Activated CD4-positive, CD25-positive, alpha-beta regulatory T cell treated with anti-CD3 and anti-CD28 coated beads, Interleukin-2, amount 50 U/mL, for 24 hours (primary cell): ENCODE measurements at regions not wholly inside any gene's neighbourhood (a gene's known extent, or its start where the extent isn't known, plus 50 kb on each side); places are given as distances from the start of the nearest gene placed in this dataset.

ENCODE experiments used
- ATAC-seq, 2 donors: fragments of 150-1000 bp; cut with Tn5 transposase; one replicate each; pipeline ENCODE4 v1.10.0; 2021; ENCODE audit warnings: mild to moderate bottlenecking in 1 of 2, moderate library complexity in 1 of 2

DNA sequence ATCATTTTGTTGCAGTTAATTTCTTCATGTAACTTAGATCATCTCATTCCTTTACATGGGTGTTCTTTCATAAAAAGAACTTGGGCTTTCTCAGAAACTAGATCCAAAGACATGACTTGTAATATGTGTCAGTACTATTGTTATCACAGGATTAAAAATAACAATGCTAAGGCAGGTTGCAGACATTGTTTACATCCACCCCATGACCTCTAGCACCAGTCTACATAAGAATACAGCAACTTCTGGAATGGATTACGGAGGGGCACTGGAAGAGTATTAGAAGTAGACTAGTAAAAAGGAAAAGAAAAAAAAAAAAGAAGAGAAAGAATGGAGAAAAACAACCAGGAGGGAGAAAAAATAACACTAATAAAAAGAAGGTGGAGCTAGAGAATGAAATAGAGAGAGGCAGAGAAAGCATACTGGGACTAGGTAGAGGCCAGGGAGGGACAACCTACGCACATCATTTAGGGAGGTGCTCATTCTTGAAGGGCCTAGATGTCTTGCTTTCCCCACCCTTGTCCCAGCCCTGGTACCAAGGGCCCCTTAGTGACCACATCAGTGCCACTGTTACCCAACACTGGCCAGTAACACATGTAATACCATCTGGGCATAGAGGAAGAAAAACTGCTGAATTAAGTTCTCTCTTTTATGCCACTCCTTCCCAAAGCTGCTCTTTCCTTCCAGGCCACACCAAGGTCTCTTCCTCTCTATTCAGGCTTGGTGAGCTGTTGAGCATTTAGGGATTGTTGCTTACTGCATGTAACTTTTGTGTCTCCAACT, 70.6 kb upstream of the KLF7 start:
- ATAC-seq = no peak

DNA sequence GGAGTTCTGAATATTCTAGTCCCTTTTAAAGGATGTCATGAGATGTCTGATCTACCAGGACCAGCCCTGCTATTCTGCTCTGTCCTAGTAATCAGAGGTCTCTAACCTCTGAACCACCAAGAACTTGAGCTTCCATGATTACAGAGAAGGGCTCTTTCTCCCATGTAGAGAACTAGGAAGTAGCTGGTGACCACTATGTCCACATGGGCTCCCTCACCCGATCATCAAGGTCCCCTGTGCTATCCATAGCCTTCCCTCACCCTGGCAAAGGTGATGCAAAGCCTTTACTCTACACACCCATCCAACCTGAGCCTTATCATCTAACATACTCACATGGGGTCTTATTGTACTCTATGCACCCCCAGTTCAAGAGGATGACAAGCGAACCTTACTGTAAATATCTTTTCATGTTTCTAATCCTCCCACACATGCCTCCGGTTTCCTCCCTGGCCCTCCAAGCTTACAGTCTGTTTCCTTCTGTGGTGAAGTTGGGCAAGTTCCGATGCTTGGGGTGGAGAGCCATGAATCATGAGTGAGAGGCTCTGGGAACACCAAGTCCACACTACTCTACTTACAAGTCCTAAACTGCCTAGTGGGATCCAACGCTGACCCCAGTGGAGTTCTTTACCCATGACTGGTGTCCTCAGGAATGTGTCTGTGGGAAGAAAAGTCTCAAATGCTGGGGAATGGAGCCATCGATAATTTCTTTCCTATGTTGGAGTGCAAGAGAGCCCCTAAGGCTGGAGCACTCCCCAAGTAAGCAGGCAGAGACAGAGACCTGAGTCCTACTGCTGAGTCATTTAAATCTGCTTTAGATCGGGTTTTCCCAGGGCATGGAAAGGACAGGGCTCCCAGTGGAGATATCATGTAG, 73.3 kb upstream of the KLF7 start:
- no peak for ATAC-seq

DNA sequence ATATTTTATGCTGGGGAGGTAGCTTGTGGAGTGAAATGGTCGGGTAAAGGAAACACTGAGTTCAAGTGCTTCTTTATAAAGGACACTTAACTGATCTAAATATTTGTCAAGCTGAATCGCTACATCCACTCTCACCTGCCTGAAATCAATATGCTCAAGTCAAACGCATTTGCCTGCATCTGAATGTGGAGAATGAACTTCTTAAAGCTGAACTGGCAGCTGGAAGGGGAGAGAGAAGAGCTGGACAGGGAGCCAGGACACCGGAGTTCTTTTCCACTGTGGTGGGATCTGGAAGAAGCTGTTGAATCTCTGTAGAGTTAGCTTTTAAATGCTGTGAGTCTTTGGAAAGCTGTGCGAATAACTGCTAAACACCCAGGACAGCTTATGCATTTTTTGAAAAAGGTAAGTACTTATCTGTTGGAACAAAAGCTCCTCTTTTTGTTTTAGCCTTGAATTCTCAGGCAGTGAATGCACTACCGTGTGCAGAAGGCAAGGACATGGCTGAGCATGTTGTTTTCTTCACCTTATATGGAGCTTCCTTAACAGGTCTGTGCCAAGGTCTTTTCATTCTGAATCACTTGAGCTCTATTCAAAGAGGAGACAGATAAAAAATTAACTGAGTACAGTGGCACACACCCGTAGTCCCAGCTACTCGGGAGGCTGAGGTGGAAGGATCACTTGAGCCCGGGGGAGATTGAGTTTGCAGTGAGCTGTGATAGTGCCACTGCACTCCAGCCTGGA, 74.2 kb upstream of the KLF7 start:
- no peak for ATAC-seq

DNA sequence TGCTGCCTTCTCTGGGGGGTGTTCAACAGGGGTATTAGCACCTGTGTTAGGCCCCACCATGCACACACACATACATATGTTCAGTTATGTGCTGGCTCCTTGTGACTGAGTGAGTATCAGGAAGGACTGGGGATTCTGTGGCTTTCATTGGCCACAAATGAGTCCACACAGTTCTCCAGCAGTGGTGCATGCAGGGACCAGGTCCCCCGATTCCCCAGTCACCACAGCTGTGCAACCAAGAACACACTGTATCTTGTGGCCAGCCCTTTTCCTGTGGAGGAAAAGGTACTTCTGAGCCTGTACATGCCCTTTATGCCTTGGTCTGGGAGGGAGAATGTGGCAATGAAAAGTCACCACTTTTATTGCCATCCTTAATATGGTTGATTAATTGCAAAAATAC, 74.9 kb upstream of the KLF7 start:
- ATAC-seq = peak in 1 of 2 donors; percentile 15

DNA sequence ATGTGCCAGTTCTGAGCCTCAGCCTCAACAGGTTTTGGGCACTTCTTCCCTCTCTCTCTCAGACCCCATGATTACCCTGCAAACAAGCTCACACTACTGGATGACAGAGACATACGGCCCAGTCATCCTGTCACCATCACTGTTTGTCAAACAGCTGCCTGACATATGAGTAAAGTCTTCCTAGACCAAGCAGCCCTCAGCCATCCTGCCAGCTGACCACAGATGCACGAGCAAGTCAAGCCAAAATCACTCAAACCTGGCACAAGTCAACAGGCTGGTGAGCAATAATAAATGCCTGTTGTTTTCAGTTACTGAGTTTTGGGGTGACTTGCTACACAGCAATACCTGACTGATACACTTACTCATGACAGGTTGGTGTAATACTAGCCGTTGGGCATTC, 75.5 kb upstream of the KLF7 start:
- peak; percentile 54 to 73 for ATAC-seq

DNA sequence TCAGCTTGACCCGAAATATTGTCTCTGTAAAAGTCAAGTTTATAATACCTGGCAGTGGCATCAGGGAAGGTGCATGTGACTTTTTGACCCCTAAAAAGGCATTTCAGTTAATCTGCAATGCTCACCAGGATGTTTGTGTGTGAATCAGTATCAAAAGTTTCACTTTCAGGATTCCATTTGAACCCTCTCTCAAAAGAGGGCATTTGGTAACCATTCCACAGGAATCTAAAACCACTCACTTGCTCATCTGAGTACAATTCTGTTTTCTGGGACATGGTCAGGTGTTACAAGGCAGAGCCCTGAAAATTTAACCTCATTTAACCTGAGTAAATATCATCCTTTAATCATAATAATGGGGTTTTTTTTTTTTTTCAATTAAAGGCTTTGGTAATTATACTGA, 77.9 kb upstream of the KLF7 start:
- ATAC-seq = no peak

DNA sequence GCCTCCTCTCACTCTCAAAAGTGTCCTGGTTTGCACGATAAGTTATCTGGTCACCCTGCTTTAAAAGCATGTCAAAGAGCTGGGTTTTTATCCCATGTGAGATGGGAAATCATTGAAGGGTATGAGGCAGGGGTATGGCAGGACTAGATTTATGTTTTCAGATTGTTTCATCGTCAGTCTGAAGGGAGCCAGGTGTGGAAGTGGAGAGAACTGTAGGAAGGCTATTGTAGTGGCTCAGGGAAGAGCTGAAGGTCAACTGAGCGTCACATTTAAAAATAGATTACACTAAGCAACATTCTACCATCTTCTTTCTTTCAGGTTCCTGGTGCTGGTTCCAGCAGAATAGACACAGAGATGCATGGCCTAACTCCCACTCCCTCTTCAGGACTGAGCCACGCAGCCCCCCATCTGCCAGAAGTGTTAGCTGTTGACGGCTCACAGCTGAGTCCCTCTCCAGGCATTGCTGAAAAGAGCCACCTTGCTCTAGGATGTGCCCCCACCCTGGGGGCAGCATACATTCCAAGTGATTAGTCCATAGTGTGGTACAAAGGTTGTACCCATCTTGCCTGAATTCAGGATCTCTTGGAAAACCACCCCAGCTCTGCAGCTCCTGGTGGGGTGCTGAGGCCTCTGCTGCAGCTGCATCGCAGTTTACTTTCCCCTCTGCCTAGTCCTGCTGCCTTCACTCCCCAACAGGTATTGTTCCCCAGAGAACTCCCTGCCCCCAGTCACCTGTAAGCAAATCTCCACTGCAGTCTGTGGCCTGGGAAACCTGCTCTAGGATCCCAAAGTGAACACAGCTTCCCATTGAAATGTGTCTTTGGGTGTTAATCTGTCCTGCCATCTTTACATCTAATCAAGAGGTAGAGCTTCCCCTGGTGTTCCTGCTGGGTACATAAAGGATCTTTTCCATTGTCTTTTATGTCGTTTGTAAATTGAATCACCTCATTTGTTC, 79.5 kb upstream of the KLF7 start:
- ATAC-seq = no peak

DNA sequence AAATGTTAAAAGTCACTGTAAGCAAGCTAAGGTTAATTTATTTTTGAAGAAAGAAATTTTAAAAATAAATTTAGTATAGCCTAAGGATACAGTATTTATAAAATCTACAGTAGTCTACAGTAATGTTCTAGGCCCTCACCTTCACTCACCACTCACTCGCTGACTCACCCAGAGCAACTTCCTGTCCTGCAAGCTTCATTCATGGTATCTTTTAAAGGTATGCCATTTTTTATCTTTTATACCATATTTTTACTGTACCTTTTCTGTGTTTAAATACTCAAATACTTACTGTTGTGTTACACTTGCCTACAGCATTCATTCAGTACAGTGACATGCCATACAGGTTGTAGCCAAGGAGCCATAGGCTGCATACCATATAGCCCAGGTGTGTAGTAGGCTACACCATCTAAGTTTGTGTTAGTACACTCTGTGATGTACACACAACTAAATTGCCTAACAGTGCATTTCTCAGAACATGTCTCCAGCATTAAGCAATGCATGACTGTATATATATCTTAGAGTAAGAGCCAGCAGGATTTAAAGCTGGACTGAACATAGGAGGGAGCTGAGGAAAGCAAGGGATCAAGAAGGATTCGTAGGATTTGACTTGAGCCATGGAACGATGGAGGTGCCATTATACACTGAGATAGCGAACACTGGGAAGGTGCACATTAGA, 83.1 kb upstream of the KLF7 start:
- no peak for ATAC-seq

DNA sequence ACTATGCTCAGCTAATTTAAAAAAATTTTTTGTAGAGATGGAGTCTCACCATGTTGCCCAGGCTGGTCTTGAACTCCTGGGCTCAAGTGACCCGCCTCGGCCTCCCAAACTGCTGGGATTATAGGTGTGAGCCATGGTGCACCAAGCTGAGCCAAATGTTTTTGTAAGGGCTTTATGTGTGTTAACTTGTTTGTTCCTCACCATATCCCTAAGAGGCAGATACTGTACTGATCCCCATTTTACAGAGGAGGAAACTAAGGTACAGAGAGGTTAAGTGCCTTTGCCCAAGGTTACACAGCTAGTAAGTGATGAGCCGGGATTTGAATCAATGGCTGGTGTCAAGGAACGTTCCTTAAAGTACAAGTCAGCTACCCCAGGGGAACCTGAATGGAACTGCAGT, 85.3 kb upstream of the KLF7 start:
- no peak for ATAC-seq

DNA sequence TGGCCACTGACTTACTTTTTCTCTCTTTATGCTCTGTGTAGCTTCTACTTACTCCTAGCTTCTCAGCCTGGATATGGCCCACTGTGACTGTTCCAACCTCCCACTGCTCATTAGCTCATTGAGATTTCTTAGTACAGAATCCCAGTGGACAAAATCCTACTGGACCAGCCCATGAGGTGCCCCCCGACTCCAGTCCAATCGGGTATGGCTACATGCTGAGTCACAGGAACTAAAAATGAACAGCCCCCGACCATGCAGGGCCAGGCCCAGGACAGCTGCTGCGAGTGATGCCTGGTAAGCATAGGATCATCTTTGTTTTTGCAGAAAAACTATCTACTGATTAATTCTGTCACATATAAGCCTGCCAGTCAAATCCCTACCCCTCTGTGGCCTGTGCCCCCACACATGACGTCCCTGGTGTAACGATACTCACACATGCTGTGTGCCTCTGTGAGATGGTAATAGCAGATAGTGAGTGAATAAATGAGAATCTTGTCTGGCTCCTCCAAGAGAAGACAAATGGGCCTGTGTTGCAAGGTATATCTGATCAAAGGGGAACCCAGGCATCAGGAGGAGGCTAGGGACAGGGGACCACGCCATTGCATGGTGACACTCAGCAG, 85.9 kb upstream of the KLF7 start:
- ATAC-seq = peak in 1 of 2 donors; percentile 61

DNA sequence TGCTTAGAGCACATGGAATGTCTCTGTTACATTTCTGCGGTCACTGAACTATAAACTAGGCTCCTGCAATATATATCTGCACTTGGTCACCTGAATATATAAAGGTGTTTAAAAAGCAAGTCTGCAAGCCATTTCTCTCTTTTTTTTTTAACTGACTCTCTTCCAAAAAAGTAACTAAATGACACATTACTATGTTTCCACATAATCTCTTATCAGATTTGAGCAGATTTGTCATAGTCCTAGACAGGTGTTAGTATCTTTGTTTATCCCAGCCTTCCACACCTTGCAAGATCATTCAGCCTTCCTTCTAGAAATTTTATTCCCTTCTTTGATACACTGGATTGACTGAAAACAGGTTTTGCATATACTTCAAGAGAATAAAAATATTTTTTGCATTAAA, 86.7 kb upstream of the KLF7 start:
- ATAC-seq = no peak

DNA sequence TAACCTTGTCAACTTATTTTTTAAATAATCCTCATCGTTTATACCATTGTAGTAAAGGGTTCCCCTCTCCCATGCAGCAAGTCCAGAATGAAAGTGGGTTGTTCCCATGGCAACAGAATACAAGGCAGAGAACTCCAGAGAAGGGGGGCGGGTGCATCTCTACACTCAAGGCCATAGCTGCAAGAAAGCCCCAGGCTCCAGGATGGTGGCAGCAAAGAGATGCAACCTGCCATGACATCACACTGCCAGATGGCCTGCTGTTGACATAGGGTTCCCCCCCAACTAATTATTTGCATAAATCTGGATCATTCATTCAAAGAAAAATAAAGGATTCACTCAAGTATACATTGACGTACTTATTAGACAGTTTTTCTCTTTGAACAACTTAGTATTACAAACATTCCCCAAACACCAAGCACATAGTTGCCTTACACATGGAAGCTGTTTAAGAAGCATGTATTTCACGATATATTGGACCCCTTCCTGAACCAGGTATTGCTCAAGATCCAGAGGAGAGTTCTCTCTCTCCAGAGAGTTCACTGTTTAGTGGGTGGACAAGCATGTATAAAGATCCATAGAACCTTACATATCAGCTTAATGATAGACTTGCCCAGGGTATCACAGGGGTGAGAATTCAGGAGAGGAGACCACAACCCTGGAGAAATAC, 87.4 kb upstream of the KLF7 start:
- ATAC-seq = no peak

DNA sequence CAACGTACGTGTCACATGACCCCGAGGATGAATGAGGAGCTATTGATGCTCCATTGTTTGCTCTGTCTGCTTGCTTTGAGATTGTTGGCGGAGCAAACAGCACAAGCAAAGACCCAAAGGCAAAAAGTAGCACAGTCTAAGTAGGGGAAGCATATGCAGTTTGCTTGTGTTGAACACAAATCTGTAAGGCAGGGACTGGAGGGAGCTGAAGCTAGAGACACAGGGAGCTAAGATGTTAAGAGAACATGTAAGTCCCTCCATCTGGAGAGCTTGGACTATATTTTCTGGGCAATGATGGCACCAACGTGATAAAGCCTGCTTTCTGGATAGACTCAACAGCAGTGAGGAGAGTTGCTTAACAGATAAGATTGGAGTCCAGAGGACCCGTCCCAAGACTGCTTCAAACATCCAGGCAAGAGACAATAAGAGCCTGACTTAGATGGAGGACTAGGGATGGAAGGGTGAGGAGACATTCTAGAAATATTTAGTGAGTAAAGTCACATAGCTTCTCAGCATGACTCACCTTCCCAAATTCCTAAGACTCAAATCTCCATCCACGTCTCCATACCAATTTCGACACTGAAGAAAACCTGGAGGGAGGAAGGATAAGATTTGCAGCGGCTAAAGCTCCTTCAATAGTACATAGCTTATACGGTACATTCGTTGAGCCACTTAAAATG, 88.1 kb upstream of the KLF7 start:
- ATAC-seq = no peak

DNA sequence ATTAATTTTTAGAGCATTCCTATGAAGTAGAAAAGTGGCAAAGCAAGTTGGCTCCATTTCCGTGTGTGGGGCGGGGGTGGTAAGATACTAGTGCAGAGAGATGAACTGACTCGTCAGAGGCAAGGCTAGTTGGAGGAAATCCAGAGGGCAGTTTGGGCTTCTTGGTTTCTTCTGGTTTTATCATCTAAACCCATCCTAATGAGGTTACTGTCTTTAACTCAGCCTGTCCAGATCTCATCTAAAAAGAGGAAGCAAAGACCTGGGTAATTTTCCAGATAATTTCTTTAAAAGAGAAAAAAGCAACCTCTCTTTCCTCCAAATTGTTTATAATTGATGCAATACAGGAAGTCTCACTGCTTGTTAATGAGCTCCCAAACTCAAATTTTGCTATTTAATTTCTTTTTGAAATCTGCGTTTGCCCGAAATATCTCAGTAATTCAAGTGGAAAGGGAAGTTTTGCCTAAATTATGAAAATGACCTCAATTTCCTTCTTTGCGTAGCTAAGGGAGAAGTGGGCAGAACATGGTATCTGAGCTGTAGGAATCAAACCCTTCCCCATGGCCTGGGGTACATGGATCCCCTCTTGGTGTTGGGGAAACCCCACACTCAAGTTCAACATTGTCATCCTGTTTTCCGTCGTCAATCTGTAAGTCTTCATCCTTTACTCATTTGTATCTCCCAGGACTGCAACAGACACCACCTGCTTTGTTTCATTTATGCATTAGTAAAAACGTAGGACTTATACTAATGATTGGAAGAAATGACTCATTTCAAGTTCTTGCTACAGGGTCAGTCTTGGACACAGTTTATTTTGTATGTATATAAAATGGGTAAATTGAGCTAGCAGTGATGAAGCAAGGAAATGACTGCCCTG, 89.1 kb upstream of the KLF7 start:
- ATAC-seq = no peak

DNA sequence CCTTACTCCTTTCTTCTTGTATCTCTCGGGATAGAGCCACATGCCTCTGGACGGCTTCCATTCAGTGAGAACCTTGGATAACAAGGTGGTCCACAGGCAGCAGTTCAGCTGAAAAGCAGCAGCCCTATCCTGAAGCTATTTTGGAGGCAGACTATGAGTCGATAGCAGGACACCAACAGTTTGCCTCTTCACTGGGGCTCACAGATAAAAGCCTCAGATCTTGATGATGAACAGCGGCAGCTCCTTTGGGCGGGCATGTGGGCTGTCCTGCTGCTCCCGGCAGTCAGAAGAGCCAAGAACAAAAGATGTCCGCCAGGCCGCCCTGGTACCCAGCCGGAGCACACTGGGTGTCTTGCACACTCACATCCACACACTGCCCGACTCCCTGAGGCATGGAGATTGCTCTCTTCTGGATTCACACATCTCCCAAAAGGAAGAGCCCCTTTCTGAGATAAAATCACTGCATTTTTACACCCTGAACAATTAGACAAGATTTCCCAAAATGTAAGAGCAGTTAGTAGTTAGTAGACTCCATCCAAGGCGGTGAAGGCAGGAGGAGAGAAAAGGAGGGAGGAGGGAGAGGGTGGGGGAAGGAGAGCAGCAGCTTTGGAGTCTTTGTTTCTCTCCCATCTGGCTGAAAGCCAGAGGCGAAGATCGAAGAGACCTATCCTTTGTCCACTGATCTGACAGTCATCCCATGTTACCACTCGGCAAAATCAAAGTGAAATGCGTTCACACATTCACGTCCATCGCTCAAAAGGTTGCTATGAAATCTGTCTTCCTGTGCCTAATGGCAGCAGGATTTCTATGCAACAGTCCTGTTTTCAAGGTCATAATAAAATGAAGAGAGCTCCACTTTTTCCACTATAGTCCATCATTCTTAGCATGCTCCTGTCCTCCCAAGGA, 90.1 kb upstream of the KLF7 start:
- ATAC-seq = no peak

DNA sequence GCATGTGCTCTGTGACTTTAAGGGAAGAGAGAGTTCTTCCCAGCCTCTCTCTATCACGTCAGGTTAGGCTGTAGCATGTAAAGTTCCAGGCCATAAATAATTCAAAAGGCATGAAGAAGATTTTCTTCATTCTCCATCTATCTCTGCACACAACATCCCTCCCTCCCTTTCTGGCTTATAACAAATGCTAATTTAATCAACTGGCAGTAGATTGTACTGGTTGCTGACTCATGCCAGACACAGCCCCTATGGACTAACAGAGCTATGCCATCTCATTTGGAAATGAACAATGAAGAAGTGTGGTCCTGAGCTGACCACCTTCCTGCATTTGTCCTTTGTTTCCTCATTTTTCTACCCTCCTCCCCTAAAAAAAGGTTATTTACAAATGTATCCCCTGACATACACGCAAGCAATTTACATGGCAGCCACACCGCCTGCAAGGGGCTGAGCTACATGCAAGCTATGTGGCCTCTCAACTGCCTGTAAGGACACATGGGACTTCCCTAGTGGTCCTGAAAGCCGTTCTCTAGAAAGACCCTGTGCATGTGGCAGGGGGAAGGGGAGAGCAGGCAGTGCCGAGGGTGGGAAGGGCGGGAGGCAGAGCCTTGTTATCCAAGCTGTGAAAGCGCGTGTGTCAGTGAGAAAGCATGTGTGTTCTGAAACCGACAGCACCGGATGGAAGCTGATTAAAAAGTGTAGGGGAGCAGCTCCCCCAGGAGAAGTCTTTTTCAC, 90.9 kb upstream of the KLF7 start:
- ATAC-seq = no peak
